Fibroblast of the aortic adventitia (primary cell): ENCODE measurements at regions not wholly inside any gene's neighbourhood (a gene's known extent, or its start where the extent isn't known, plus 50 kb on each side); places are given as distances from the start of the nearest gene placed in this dataset.

Experiments
- DNase-seq: peaks from one replicate; pipeline ENCODE4 v3.0.0-alpha.2; 2010; ENCODE audit warnings: low read depth
- H3K4me3 ChIP-seq: 2 replicates; pipeline ENCODE4 v1.5.1; 2011; ENCODE audit warnings: low read depth, mild to moderate bottlenecking, control low read depth, low read length, moderate library complexity
- CTCF ChIP-seq: IDR thresholded peaks from 2 replicates; pipeline ENCODE4 v1.5.1; 2011; ENCODE audit warnings: mild to moderate bottlenecking, low read length, control low read depth, inconsistent platforms; ENCODE audit not compliant: insufficient read depth

GRCh38 chr3:190213727-190214126, 93.0 kb upstream of the P3H2 start:
- no peak overlapping the region for H3K4me3 ChIP-seq
- DNase-seq = no peak
- no peak for TF ChIP-seq CTCF

GRCh38 chr3:190210608-190211007, 89.9 kb upstream of the P3H2 start:
- DNase-seq = no peak
- H3K4me3 ChIP-seq = no peak overlapping the region
- TF ChIP-seq CTCF = no peak

- no peak for DNase-seq
- H3K4me3 ChIP-seq = no peak overlapping the region
- TF ChIP-seq CTCF = no peak
Measured at GRCh38 chr3:190209533-190209932, 88.8 kb upstream of the P3H2 start.

GRCh38 chr3:190208196-190208595, 87.5 kb upstream of the P3H2 start:
- no peak for DNase-seq
- no peak overlapping the region for H3K4me3 ChIP-seq
- TF ChIP-seq CTCF = no peak

- DNase-seq = peak; percentile 55
- TF ChIP-seq CTCF = no peak
- no peak overlapping the region for H3K4me3 ChIP-seq
Measured at GRCh38 chr3:190205739-190206138, 85.0 kb upstream of the P3H2 start.

GRCh38 chr3:190204200-190204599, 83.5 kb upstream of the P3H2 start:
- no peak for DNase-seq
- H3K4me3 ChIP-seq = no peak overlapping the region
- no peak for TF ChIP-seq CTCF

- TF ChIP-seq CTCF = no peak
- DNase-seq = no peak
- no peak overlapping the region for H3K4me3 ChIP-seq
Measured at GRCh38 chr3:190197346-190197763, 76.7 kb upstream of the P3H2 start.
